ENCODE measurements at regions not wholly inside any gene's neighbourhood (a gene's known extent, or its start where the extent isn't known, plus 50 kb on each side); places are given as distances from the start of the nearest gene placed in this dataset.
"Not testable (repeated sequence)": the region's sequence is repeated elsewhere in the genome, so short reads cannot be mapped to it uniquely, and the experiment has no call there.

GRCh38 chr14:106530031-106530422 lies 1003.6 kb downstream of the TMEM121 start:
- ATAC-seq = no peak
- Mint-ChIP-seq H3K27me3 (peaks cover 1% of the 10 kb centered on the region), H3K36me3 (ENCODE audit: low read depth) (no peaks in the 10 kb centered on the region), H3K4me3 (no peak overlapping the region), H3K9me3 (peaks cover 4% of the 10 kb centered on the region), H3K27ac (no peak overlapping the region), H3K4me1 (ENCODE audit: low read depth) (peaks cover 3% of the 10 kb centered on the region)
- intact Hi-C loops (cut with micrococcal nuclease) = no loop called here
- POLR2A ChIA-PET = interaction anchor here (0.9 kb wide), 1 partner anchor 108 kb away, joined by 3 read pairs; no protein-coding TSS in a partner anchor
- DNase-seq = no peak
- CTCF ChIA-PET = interaction anchor here (0.7 to 16.3 kb wide), 26 partner anchors 9 to 484 kb away, joined by 3 to 270 read pairs (median 8); no protein-coding TSS in a partner anchor
- TF ChIP-seq CTCF (IDR thresholded peaks at IDR 0.05) = no peak

GRCh38 chr14:106530423-106531107 lies 1004.2 kb downstream of the TMEM121 start:
- peak; percentile 76 for TF ChIP-seq CTCF (IDR thresholded peaks at IDR 0.05)
- intact Hi-C loops (cut with micrococcal nuclease) = no loop called here
- Mint-ChIP-seq H3K27ac (no peak overlapping the region), H3K36me3 (ENCODE audit: low read depth) (no peaks in the 10 kb centered on the region), H3K4me1 (ENCODE audit: low read depth) (peaks cover 3% of the 10 kb centered on the region), H3K9me3 (peaks cover 4% of the 10 kb centered on the region), H3K4me3 (no peak overlapping the region), H3K27me3 (peaks cover 5% of the 10 kb centered on the region)
- ChIA-PET POLR2A (interaction anchor here (0.9 to 1.4 kb wide), 2 partner anchors 13 to 108 kb away, joined by 3 read pairs; no protein-coding TSS in a partner anchor), CTCF (interaction anchor here (0.7 to 16.3 kb wide), 36 partner anchors 9 to 485 kb away, joined by 3 to 270 read pairs (median 4); no protein-coding TSS in a partner anchor)
- peak; percentile 96 for ATAC-seq
- peak; percentile 79 for DNase-seq

GRCh38 chr14:106537597-106537996 lies 1011.2 kb downstream of the TMEM121 start:
- CTCF ChIA-PET = interaction anchor here (0.6 to 3.1 kb wide), 9 partner anchors 10 to 468 kb away, joined by 3 to 14 read pairs (median 5); no protein-coding TSS in a partner anchor
- intact Hi-C loops (cut with micrococcal nuclease); POLR2A ChIA-PET; H3K9me3 Mint-ChIP-seq; H3K36me3 Mint-ChIP-seq (ENCODE audit: low read depth); H3K4me3 Mint-ChIP-seq; H3K27ac Mint-ChIP-seq: not testable (repeated sequence)
- Mint-ChIP-seq H3K4me1 (ENCODE audit: low read depth) (peaks cover 12% of the 10 kb centered on the region), H3K27me3 (peaks cover 20% of the 10 kb centered on the region)
- peak; percentile 80 for DNase-seq
- peak; percentile 85 for ATAC-seq
- TF ChIP-seq CTCF (IDR thresholded peaks at IDR 0.05) = peak; percentile 90

GRCh38 chr14:106538201-106538600 lies 1011.8 kb downstream of the TMEM121 start:
- Mint-ChIP-seq H3K4me1 (ENCODE audit: low read depth) (peaks cover 12% of the 10 kb centered on the region), H3K27ac (no peak overlapping the region), H3K9me3 (peaks cover 5% of the 10 kb centered on the region), H3K36me3 (ENCODE audit: low read depth) (no peaks in the 10 kb centered on the region), H3K27me3 (peaks cover 23% of the 10 kb centered on the region), H3K4me3 (no peak overlapping the region)
- CTCF ChIA-PET = interaction anchor here (0.6 to 3.4 kb wide), 18 partner anchors 8 to 469 kb away, joined by 3 to 35 read pairs (median 4); no protein-coding TSS in a partner anchor
- DNase-seq (no peak), ATAC-seq (no peak)
- intact Hi-C loops (cut with micrococcal nuclease) = no loop called here
- POLR2A ChIA-PET = no interaction called here
- TF ChIP-seq CTCF (IDR thresholded peaks at IDR 0.05) = no peak
